ENCODE measurements at regions not wholly inside any gene's neighbourhood (a gene's known extent, or its start where the extent isn't known, plus 50 kb on each side); places are given as distances from the start of the nearest gene placed in this dataset.

DNA sequence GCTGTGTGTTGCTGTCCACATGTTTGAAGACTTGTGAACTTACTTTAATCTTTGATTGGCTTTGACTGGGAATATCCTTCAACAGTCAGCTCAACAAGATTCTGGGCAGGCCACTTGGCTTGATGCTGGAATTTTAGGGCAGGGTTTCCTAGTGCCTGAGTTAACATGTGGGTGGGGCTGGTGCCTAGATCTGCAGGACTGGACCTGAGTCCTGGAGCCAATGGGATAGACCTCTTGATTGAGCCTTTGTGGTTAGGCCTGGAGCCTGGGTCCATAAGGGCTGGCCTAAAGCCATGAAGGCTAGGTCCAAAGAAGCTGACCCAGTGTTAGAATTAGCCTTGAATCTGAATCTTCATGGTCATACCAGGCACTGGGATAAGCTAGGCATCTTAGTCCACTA is 757.1 kb upstream of the ADGRL3 start:
- TF ChIP-seq, protein P1, sequence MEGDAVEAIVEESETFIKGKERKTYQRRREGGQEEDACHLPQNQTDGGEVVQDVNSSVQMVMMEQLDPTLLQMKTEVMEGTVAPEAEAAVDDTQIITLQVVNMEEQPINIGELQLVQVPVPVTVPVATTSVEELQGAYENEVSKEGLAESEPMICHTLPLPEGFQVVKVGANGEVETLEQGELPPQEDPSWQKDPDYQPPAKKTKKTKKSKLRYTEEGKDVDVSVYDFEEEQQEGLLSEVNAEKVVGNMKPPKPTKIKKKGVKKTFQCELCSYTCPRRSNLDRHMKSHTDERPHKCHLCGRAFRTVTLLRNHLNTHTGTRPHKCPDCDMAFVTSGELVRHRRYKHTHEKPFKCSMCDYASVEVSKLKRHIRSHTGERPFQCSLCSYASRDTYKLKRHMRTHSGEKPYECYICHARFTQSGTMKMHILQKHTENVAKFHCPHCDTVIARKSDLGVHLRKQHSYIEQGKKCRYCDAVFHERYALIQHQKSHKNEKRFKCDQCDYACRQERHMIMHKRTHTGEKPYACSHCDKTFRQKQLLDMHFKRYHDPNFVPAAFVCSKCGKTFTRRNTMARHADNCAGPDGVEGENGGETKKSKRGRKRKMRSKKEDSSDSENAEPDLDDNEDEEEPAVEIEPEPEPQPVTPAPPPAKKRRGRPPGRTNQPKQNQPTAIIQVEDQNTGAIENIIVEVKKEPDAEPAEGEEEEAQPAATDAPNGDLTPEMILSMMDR (conservative IDR thresholded peaks at IDR 0.05; ENCODE audit: low read length), result no peak
- no peak for TF ChIP-seq EZH2phosphoT487 (IDR thresholded peaks at IDR 0.05; ENCODE audit: borderline replicate concordance)
